HG03457 (cell line): ENCODE measurements at regions not wholly inside any gene's neighbourhood (a gene's known extent, or its start where the extent isn't known, plus 50 kb on each side); places are given as distances from the start of the nearest gene placed in this dataset.

Source experiments
- ATAC-seq: cut with Tn5 transposase; IDR thresholded peaks from one replicate; pipeline ENCODE4 v1.9.1; 2021; ENCODE audit warnings: moderate number of reproducible peaks; ENCODE audit not compliant: unreplicated experiment

- no peak for ATAC-seq
These were observed 543.6 kb upstream of the B3GALT2 start for GRCh38 chr1:193730017-193730416.

- ATAC-seq: no peak
These were observed 543.0 kb upstream of the B3GALT2 start for GRCh38 chr1:193729429-193729828.

- no peak for ATAC-seq
These were observed 541.4 kb upstream of the B3GALT2 start for GRCh38 chr1:193727850-193728249.

GRCh38 chr1:193726722-193727121 lies 540.3 kb upstream of the B3GALT2 start:
- ATAC-seq: no peak

- no peak for ATAC-seq
These were observed 526.0 kb upstream of the B3GALT2 start for GRCh38 chr1:193712392-193712791.

- no peak for ATAC-seq
These were observed 523.2 kb upstream of the B3GALT2 start for GRCh38 chr1:193709607-193710006.

- no peak for ATAC-seq
These were observed 521.0 kb upstream of the B3GALT2 start for GRCh38 chr1:193707271-193708021.

GRCh38 chr1:193706766-193707165 lies 520.4 kb upstream of the B3GALT2 start:
- ATAC-seq: no peak

- ATAC-seq: no peak
These were observed 519.2 kb upstream of the B3GALT2 start for GRCh38 chr1:193705554-193705981.

GRCh38 chr1:193703655-193704054 lies 517.2 kb upstream of the B3GALT2 start:
- ATAC-seq: no peak

- no peak for ATAC-seq
These were observed 516.7 kb upstream of the B3GALT2 start for GRCh38 chr1:193703121-193703520.

- no peak for ATAC-seq
These were observed 515.3 kb upstream of the B3GALT2 start for GRCh38 chr1:193701759-193702158.

- no peak for ATAC-seq
These were observed 514.4 kb upstream of the B3GALT2 start for GRCh38 chr1:193700710-193701355.

- ATAC-seq: no peak
These were observed 512.8 kb upstream of the B3GALT2 start for GRCh38 chr1:193699261-193699660.

- ATAC-seq: no peak
These were observed 511.4 kb upstream of the B3GALT2 start for GRCh38 chr1:193697776-193698175.

GRCh38 chr1:193697115-193697762 lies 510.8 kb upstream of the B3GALT2 start:
- no peak for ATAC-seq

GRCh38 chr1:193694741-193695140 lies 508.3 kb upstream of the B3GALT2 start:
- no peak for ATAC-seq

- no peak for ATAC-seq
These were observed 499.6 kb upstream of the B3GALT2 start for GRCh38 chr1:193685986-193686385.

GRCh38 chr1:193681422-193681821 lies 495.0 kb upstream of the B3GALT2 start:
- ATAC-seq: no peak

- no peak for ATAC-seq
These were observed 494.5 kb upstream of the B3GALT2 start for GRCh38 chr1:193680924-193681316.

GRCh38 chr1:193680247-193680923 lies 494.0 kb upstream of the B3GALT2 start:
- ATAC-seq: no peak
